MM.1S (cell line): ENCODE measurements at regions not wholly inside any gene's neighbourhood (a gene's known extent, or its start where the extent isn't known, plus 50 kb on each side); places are given as distances from the start of the nearest gene placed in this dataset.

Experiments
- DNase-seq: peaks from one replicate; pipeline ENCODE4 v3.0.0-alpha.2; 2015
- H2AFZ ChIP-seq: fragments of 300-600 bp; sonication (generic); 2 replicates; pipeline ENCODE4 v1.6.0; 2016; ENCODE audit warnings: antibody characterized with exemption, low read length
- H3F3A ChIP-seq: fragments of 300-600 bp; sonication (generic); 2 replicates; pipeline ENCODE4 v1.6.1; 2016; ENCODE audit warnings: mild to moderate bottlenecking, antibody characterized with exemption, low read length, moderate library complexity, mixed read lengths; ENCODE audit not compliant: insufficient read depth
- H3K27ac ChIP-seq: fragments of 300-600 bp; sonication (generic); 2 replicates; pipeline ENCODE4 v1.5.1; 2016; ENCODE audit warnings: mild to moderate bottlenecking, low read length
- H3K27me3 ChIP-seq: fragments of 300-600 bp; sonication (generic); replicated peaks from 2 replicates; pipeline ENCODE4 v1.6.0; 2016; ENCODE audit warnings: low read length; ENCODE audit not compliant: insufficient read depth
- H3K36me3 ChIP-seq: fragments of 300-600 bp; sonication (generic); replicated peaks from 2 replicates; pipeline ENCODE4 v1.6.1; 2016; ENCODE audit warnings: mild to moderate bottlenecking, low read length, mixed read lengths; ENCODE audit not compliant: insufficient read depth
- H3K4me1 ChIP-seq: fragments of 300-600 bp; sonication (generic); 2 replicates; pipeline ENCODE4 v1.6.1; 2016; ENCODE audit warnings: low read length, mixed read lengths
- H3K4me2 ChIP-seq: fragments of 300-600 bp; sonication (generic); 2 replicates; pipeline ENCODE4 v1.6.0; 2016; ENCODE audit warnings: low read depth, low read length
- H3K4me3 ChIP-seq: fragments of 300-600 bp; sonication (generic); 2 replicates; pipeline ENCODE4 v1.5.1; 2016; ENCODE audit warnings: low read length, mixed read lengths
- H3K79me2 ChIP-seq: fragments of 300-600 bp; sonication (generic); 2 replicates; pipeline ENCODE4 v1.6.1; 2016; ENCODE audit warnings: mixed run types, low read length, mixed read lengths
- H3K9ac ChIP-seq: fragments of 300-600 bp; sonication (generic); 2 replicates; pipeline ENCODE4 v1.6.1; 2016; ENCODE audit warnings: low read length, mixed read lengths
- H3K9me2 ChIP-seq: fragments of 300-600 bp; sonication (generic); replicated peaks from 2 replicates; pipeline ENCODE4 v1.6.1; 2016; ENCODE audit warnings: mild to moderate bottlenecking, low read length, mixed read lengths; ENCODE audit not compliant: insufficient read depth
- H3K9me3 ChIP-seq: fragments of 300-600 bp; sonication (generic); replicated peaks from 2 replicates; pipeline ENCODE4 v1.6.1; 2016; ENCODE audit warnings: mild to moderate bottlenecking, low read length, mixed read lengths; ENCODE audit not compliant: insufficient read depth
- H4K20me1 ChIP-seq: fragments of 300-600 bp; sonication (generic); 2 replicates; pipeline ENCODE4 v1.6.1; 2016; ENCODE audit warnings: mild to moderate bottlenecking, low read length, moderate library complexity, mixed read lengths; ENCODE audit not compliant: insufficient read depth
- CTCF ChIP-seq: fragments of 300-600 bp; sonication (generic); IDR thresholded peaks from 2 replicates; pipeline ENCODE4 v1.5.1; 2016; ENCODE audit warnings: antibody characterized with exemption, low read length, mixed read lengths
- EZH2 ChIP-seq: fragments of 300-600 bp; sonication (generic); optimal IDR thresholded peaks from 2 replicates; pipeline ENCODE3; 2017; ENCODE audit warnings: low read depth, mild to moderate bottlenecking, antibody characterized with exemption, low read length, mixed read lengths
- EZH2phosphoT487 ChIP-seq: fragments of 300-600 bp; sonication (generic); IDR thresholded peaks from 2 replicates; pipeline ENCODE4 v1.6.1; 2018; ENCODE audit warnings: antibody characterized with exemption, low read length

DNA sequence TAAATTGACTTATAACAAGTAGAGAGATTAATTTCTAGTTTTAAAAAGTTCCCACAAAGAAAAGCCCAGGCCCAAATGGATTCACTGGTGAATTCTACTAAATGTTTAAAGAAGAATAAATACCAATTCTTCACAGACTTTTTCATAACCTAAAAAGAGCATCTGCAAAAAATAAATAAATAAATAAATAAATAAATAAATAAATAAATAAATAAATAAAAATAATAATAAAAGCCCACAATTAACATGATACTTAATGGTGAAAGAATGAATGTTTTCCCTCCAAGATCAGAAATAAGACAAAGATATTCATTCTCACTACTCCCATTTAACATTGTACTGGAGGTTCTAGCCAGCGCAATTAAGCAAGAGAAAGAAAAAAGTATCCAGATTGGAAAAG lies 97.6 kb upstream of the KAZN start:
- Histone ChIP-seq H3K79me2 (no peaks in the 10 kb centered on the region), H3K4me3 (no peak overlapping the region), H3K9me2 (no peaks in the 10 kb centered on the region), H3K27me3 (no peaks in the 10 kb centered on the region), H3K27ac (no peak overlapping the region), H2AFZ (no peak overlapping the region), H3K4me1 (no peaks in the 10 kb centered on the region), H3K4me2 (no peak overlapping the region), H3K9me3 (no peaks in the 10 kb centered on the region), H3K36me3 (no peaks in the 10 kb centered on the region), H4K20me1 (no peaks in the 10 kb centered on the region), H3K9ac (no peak overlapping the region), H3F3A (no peaks in the 10 kb centered on the region)
- no peak for DNase-seq
- TF ChIP-seq CTCF: no peak
- TF ChIP-seq EZH2: no peak
- TF ChIP-seq EZH2phosphoT487: no peak

DNA sequence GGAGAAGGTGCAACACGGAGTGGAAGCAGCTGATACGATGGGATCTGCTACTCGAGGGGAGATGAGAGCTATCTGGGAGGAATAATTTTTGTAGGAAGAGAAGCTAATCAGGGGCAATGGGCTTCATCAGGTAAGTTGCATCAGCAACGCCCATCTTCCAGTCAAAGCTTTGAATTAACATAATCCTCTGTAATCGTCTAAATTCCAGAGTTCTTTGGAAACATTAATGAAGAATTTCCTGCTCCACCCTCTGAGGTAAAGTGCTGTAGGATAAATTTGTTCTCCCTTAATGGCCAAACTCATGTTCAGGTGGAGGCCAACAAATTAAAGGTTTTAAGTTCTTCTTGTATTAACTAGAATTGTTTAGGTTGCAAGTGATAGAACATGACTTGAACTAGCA lies 94.0 kb upstream of the KAZN start:
- Histone ChIP-seq H3K9me3 (no peaks in the 10 kb centered on the region), H4K20me1 (no peaks in the 10 kb centered on the region), H3K9me2 (no peaks in the 10 kb centered on the region), H3F3A (no peaks in the 10 kb centered on the region), H3K4me3 (no peak overlapping the region), H3K27ac (no peak overlapping the region), H3K9ac (no peak overlapping the region), H3K4me1 (no peaks in the 10 kb centered on the region), H3K4me2 (no peak overlapping the region), H3K36me3 (no peaks in the 10 kb centered on the region), H3K27me3 (no peaks in the 10 kb centered on the region), H2AFZ (no peak overlapping the region), H3K79me2 (no peaks in the 10 kb centered on the region)
- TF ChIP-seq EZH2phosphoT487 (no peak), EZH2 (no peak)
- DNase-seq: no peak

DNA sequence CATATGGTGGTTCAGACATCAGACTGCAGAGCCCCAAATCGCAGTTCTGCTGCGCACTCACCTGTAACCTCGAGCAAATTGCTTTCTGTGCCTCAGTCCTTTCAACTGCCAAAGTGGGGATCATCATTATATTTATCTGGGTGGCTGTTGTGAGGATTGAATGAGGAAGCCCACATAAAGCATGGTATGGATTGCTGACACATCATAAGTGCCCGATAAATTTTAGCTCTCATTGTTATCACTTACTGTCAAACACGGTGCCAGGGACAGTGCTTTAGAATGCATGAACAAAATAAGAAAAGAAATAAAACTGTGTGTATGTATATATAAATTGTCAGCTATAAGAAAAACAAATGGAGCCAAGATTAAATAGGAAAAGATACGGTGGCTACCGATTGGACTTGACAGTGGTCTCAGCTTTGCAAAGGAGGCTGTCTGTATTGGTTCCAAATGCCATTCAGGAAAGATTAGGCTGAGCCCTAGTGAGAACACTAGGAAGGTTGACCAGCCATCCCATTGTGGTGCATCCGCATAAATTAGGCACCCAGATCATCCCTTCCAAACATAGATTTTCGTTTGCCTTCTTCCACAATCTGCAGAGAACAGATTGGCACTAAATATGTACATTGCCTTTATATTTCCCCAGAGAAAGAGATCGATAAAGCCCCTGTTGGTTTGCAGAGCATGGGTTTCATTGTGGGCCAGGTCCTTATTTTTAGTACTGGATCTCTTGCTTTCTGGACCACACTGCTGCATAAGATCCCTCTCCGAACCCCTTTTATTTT lies 91.8 kb upstream of the KAZN start:
- DNase-seq: no peak
- Histone ChIP-seq H3K9ac (no peak overlapping the region), H3K27ac (no peak overlapping the region), H3K79me2 (no peaks in the 10 kb centered on the region), H3K27me3 (no peaks in the 10 kb centered on the region), H3K4me3 (no peak overlapping the region), H3K4me1 (no peaks in the 10 kb centered on the region), H3K4me2 (no peak overlapping the region), H4K20me1 (no peaks in the 10 kb centered on the region), H3K9me2 (no peaks in the 10 kb centered on the region), H3K36me3 (no peaks in the 10 kb centered on the region), H3F3A (no peaks in the 10 kb centered on the region), H2AFZ (no peak overlapping the region), H3K9me3 (no peaks in the 10 kb centered on the region)
- TF ChIP-seq EZH2 (no peak), CTCF (no peak), EZH2phosphoT487 (no peak)

GRCh38 chr1:14507262-14507661 lies 91.2 kb upstream of the KAZN start:
- DNase-seq: no peak
- TF ChIP-seq CTCF (no peak), EZH2phosphoT487 (no peak), EZH2 (no peak)
- Histone ChIP-seq H3K4me2 (no peak overlapping the region), H3K79me2 (no peaks in the 10 kb centered on the region), H3K4me1 (no peaks in the 10 kb centered on the region), H3K4me3 (no peak overlapping the region), H3K9me2 (no peaks in the 10 kb centered on the region), H3K27me3 (no peaks in the 10 kb centered on the region), H4K20me1 (no peaks in the 10 kb centered on the region), H2AFZ (no peak overlapping the region), H3K27ac (no peak overlapping the region), H3K9ac (no peak overlapping the region), H3K9me3 (no peaks in the 10 kb centered on the region), H3K36me3 (no peaks in the 10 kb centered on the region), H3F3A (no peaks in the 10 kb centered on the region)
